GM18517 (cell line): ENCODE measurements at regions not wholly inside any gene's neighbourhood (a gene's known extent, or its start where the extent isn't known, plus 50 kb on each side); places are given as distances from the start of the nearest gene placed in this dataset.
"Not testable (repeated sequence)": the region's sequence is repeated elsewhere in the genome, so short reads cannot be mapped to it uniquely, and the experiment has no call there.

Experiments used
- ATAC-seq: cut with Tn5 transposase; IDR thresholded peaks from one replicate; pipeline ENCODE4 v1.9.1; 2021; ENCODE audit warnings: mild to moderate bottlenecking, moderate library complexity; ENCODE audit not compliant: unreplicated experiment

- ATAC-seq = no peak
Measured at GRCh38 chr3:94587291-94587690, 524.4 kb downstream of the NSUN3 start.

- no peak for ATAC-seq
Measured at GRCh38 chr3:94593526-94594150, 530.8 kb downstream of the NSUN3 start.

- no peak for ATAC-seq
Measured at GRCh38 chr3:94596141-94596540, 533.3 kb downstream of the NSUN3 start.

GRCh38 chr3:94596887-94597566, 534.2 kb downstream of the NSUN3 start:
- no peak for ATAC-seq

GRCh38 chr3:94607778-94608177, 544.9 kb downstream of the NSUN3 start:
- ATAC-seq = no peak

GRCh38 chr3:94609908-94610307, 547.0 kb downstream of the NSUN3 start:
- ATAC-seq = no peak

- no peak for ATAC-seq
Measured at GRCh38 chr3:94611596-94611995, 548.7 kb downstream of the NSUN3 start.

GRCh38 chr3:94612631-94613030, 549.8 kb downstream of the NSUN3 start:
- no peak for ATAC-seq

GRCh38 chr3:94614192-94614591, 551.3 kb downstream of the NSUN3 start:
- ATAC-seq = no peak

- ATAC-seq = no peak
Measured at GRCh38 chr3:94615275-94616065, 552.6 kb downstream of the NSUN3 start.

GRCh38 chr3:94616833-94617232, 554.0 kb downstream of the NSUN3 start:
- no peak for ATAC-seq

GRCh38 chr3:94617312-94617711, 554.5 kb downstream of the NSUN3 start:
- no peak for ATAC-seq

- no peak for ATAC-seq
Measured at GRCh38 chr3:94619643-94620042, 556.8 kb downstream of the NSUN3 start.

GRCh38 chr3:94626573-94626972, 563.7 kb downstream of the NSUN3 start:
- ATAC-seq = no peak

- ATAC-seq = no peak
Measured at GRCh38 chr3:94627689-94628088, 564.8 kb downstream of the NSUN3 start.

- ATAC-seq = no peak
Measured at GRCh38 chr3:94643400-94643799, 580.5 kb downstream of the NSUN3 start.

GRCh38 chr3:94645790-94646189, 582.9 kb downstream of the NSUN3 start:
- no peak for ATAC-seq

- no peak for ATAC-seq
Measured at GRCh38 chr3:94647131-94647530, 584.3 kb downstream of the NSUN3 start.

GRCh38 chr3:94648270-94649180, 585.7 kb downstream of the NSUN3 start:
- ATAC-seq = not testable (repeated sequence)

GRCh38 chr3:94654096-94654495, 591.2 kb downstream of the NSUN3 start:
- ATAC-seq = no peak

- ATAC-seq = no peak
Measured at GRCh38 chr3:94665922-94666321, 603.1 kb downstream of the NSUN3 start.
